ENCODE measurements at regions not wholly inside any gene's neighbourhood (a gene's known extent, or its start where the extent isn't known, plus 50 kb on each side); places are given as distances from the start of the nearest gene placed in this dataset.

DNA sequence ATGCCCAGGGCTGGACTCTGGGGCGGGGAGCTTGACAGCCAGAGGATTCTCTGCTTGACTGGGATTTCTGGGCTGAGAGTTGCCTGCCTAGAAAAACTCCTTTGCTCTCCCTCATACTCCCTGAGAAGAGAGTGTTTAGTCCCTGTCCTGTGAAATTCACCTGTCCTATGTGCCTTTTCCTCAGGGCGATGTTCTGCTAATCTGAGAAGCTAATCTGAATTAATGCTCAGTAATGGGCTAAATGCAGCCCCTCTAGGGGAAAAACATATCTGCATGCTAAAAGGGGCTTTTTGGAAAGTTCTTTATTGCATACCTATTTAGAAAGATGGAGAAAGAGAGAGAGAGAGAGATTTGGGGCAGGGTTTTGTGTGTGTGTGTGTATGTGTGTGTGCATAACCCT, 454.4 kb downstream of the GATA3 start:
- Histone ChIP-seq H3K4me1 (ENCODE audit: low read depth) (no peaks in the 10 kb centered on the region), H3K36me3 (ENCODE audit: low read depth) (no peaks in the 10 kb centered on the region), H3K9me3 (no peaks in the 10 kb centered on the region), H3K4me3 (no peak overlapping the region)
- DNase-seq, result no peak
- no peak for ATAC-seq
- intact Hi-C loops (cut with DNase I, micrococcal nuclease), result no loop called here
- TF ChIP-seq, protein P1, sequence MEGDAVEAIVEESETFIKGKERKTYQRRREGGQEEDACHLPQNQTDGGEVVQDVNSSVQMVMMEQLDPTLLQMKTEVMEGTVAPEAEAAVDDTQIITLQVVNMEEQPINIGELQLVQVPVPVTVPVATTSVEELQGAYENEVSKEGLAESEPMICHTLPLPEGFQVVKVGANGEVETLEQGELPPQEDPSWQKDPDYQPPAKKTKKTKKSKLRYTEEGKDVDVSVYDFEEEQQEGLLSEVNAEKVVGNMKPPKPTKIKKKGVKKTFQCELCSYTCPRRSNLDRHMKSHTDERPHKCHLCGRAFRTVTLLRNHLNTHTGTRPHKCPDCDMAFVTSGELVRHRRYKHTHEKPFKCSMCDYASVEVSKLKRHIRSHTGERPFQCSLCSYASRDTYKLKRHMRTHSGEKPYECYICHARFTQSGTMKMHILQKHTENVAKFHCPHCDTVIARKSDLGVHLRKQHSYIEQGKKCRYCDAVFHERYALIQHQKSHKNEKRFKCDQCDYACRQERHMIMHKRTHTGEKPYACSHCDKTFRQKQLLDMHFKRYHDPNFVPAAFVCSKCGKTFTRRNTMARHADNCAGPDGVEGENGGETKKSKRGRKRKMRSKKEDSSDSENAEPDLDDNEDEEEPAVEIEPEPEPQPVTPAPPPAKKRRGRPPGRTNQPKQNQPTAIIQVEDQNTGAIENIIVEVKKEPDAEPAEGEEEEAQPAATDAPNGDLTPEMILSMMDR (IDR thresholded peaks at IDR 0.05), result no peak

GRCh38 chr10:8510471-8510870, 456.0 kb downstream of the GATA3 start:
- Histone ChIP-seq H3K4me3 (no peak overlapping the region), H3K4me1 (ENCODE audit: low read depth) (no peaks in the 10 kb centered on the region), H3K9me3 (no peaks in the 10 kb centered on the region), H3K36me3 (ENCODE audit: low read depth) (no peaks in the 10 kb centered on the region)
- intact Hi-C loops (cut with DNase I, micrococcal nuclease), result no loop called here
- DNase-seq, result no peak
- no peak for ATAC-seq
- TF ChIP-seq, protein P1 (IDR thresholded peaks at IDR 0.05), result no peak

GRCh38 chr10:8511026-8511425, 456.5 kb downstream of the GATA3 start:
- no peaks in the 10 kb centered on the region for H3K9me3 ChIP-seq
- no peak overlapping the region for H3K4me3 ChIP-seq
- intact Hi-C loops (cut with DNase I, micrococcal nuclease), result no loop called here
- TF ChIP-seq, protein P1 (IDR thresholded peaks at IDR 0.05), result no peak
- DNase-seq, result no peak
- no peaks in the 10 kb centered on the region for H3K36me3 ChIP-seq (ENCODE audit: low read depth)
- no peak for ATAC-seq
- H3K4me1 ChIP-seq (ENCODE audit: low read depth), result no peaks in the 10 kb centered on the region

DNA sequence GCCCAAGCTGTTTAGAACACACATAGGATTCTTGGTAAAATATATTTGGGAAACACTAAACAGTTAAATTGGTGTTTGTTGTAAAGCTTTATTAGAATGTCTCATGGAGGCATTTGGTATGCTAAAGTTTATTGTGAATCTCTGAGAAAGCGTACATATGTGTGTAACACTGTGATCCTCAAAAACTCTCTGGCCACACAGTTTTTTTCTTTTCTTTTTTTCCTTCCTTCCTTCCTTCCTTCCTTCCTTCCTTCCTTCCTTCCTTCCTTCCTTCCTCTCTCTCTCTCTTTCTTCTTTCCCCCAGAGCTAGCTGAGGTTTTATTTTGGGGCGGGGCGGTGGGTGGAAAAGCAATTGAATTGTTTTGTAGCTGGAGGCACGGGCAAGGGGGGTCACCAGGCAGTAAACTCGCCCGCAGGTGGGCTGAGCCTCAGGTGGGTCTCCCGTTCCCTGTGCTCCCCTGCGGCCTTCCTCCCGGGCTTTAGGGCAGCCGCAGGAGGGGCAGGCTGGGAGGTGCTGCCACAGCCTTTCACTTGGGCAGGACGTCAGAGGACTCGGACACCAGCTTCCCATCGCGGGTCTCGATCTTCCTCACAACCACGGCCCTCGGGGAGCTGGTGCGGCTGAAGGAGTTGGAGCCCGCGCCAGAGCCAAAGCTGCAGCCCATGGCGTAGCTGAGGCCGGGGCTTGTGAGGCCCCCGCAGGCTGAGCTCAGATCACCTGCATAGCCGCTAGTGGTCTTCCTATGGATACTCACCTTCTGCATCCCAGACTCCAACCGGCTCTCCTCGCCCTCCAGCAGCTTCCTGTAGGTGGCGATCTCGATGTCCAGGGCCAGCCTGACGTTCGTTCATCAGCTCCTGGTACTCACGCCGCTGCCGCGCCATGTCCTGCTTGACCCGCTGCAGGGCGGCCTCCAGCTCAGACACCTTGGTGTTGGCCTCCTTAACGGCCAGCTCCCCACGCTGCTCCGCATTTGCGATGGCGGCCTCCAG, 459.0 kb downstream of the GATA3 start:
- H3K4me3 ChIP-seq, result no peak overlapping the region
- H3K36me3 ChIP-seq (ENCODE audit: low read depth), result no peaks in the 10 kb centered on the region
- TF ChIP-seq, protein P1 (IDR thresholded peaks at IDR 0.05), result no peak
- no peaks in the 10 kb centered on the region for H3K4me1 ChIP-seq (ENCODE audit: low read depth)
- no peaks in the 10 kb centered on the region for H3K9me3 ChIP-seq
- ATAC-seq (no peak), DNase-seq (peak in 2 of 3 donors; percentile 16 to 42)
- intact Hi-C loops (cut with DNase I, micrococcal nuclease), result no loop called here

- no peaks in the 10 kb centered on the region for H3K9me3 ChIP-seq
- DNase-seq (no peak), ATAC-seq (no peak)
- H3K4me3 ChIP-seq, result no peak overlapping the region
- H3K4me1 ChIP-seq (ENCODE audit: low read depth), result no peaks in the 10 kb centered on the region
- intact Hi-C loops (cut with DNase I, micrococcal nuclease), result no loop called here
- TF ChIP-seq, protein P1 (IDR thresholded peaks at IDR 0.05), result no peak
- no peaks in the 10 kb centered on the region for H3K36me3 ChIP-seq (ENCODE audit: low read depth)
Observed at GRCh38 chr10:8520382-8520781, 465.9 kb downstream of the GATA3 start.

All from mucosa of descending colon (tissue), 3 donors.